ENCODE measurements at regions not wholly inside any gene's neighbourhood (a gene's known extent, or its start where the extent isn't known, plus 50 kb on each side); places are given as distances from the start of the nearest gene placed in this dataset.

DNA sequence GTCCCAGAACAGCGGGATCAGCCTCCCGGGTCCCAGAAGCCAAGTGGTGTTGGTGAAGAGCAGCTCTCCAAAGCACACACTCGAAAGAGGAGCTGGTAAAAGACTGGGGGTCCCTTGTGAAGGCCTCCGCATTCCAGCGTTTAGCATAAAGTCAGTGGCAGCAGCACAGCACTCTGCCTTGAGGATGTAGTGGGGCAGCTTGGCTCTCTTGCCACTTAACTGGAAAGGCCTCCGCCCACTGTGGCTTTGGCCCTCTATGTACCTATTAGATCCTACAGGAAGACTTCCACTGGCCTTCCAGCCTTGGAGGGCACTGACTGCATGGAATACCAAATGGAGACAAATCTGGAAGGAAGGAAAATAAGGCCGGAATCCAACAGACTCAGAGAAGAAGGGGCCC is 1455.3 kb downstream of the BRD1 start (continued):
- TF ChIP-seq, protein P1, sequence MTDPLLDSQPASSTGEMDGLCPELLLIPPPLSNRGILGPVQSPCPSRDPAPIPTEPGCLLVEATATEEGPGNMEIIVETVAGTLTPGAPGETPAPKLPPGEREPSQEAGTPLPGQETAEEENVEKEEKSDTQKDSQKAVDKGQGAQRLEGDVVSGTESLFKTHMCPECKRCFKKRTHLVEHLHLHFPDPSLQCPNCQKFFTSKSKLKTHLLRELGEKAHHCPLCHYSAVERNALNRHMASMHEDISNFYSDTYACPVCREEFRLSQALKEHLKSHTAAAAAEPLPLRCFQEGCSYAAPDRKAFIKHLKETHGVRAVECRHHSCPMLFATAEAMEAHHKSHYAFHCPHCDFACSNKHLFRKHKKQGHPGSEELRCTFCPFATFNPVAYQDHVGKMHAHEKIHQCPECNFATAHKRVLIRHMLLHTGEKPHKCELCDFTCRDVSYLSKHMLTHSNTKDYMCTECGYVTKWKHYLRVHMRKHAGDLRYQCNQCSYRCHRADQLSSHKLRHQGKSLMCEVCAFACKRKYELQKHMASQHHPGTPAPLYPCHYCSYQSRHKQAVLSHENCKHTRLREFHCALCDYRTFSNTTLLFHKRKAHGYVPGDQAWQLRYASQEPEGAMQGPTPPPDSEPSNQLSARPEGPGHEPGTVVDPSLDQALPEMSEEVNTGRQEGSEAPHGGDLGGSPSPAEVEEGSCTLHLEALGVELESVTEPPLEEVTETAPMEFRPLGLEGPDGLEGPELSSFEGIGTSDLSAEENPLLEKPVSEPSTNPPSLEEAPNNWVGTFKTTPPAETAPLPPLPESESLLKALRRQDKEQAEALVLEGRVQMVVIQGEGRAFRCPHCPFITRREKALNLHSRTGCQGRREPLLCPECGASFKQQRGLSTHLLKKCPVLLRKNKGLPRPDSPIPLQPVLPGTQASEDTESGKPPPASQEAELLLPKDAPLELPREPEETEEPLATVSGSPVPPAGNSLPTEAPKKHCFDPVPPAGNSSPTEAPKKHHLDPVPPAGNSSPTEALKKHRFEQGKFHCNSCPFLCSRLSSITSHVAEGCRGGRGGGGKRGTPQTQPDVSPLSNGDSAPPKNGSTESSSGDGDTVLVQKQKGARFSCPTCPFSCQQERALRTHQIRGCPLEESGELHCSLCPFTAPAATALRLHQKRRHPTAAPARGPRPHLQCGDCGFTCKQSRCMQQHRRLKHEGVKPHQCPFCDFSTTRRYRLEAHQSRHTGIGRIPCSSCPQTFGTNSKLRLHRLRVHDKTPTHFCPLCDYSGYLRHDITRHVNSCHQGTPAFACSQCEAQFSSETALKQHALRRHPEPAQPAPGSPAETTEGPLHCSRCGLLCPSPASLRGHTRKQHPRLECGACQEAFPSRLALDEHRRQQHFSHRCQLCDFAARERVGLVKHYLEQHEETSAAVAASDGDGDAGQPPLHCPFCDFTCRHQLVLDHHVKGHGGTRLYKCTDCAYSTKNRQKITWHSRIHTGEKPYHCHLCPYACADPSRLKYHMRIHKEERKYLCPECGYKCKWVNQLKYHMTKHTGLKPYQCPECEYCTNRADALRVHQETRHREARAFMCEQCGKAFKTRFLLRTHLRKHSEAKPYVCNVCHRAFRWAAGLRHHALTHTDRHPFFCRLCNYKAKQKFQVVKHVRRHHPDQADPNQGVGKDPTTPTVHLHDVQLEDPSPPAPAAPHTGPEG (CRISPR knock-in tag; IDR thresholded peaks at IDR 0.05), result no peak
- TF ChIP-seq TBL1XR1 (IDR thresholded peaks at IDR 0.05; ENCODE audit: borderline replicate concordance, low read length, partially characterized antibody) (no peak), ZNF605 (CRISPR knock-in tag; IDR thresholded peaks at IDR 0.05) (no peak), ZNF589 (CRISPR knock-in tag; conservative IDR thresholded peaks at IDR 0.05) (no peak), PTBP1 (IDR thresholded peaks at IDR 0.05; ENCODE audit: low read depth, low read length, poor library complexity, severe bottlenecking) (no peak), ZNF205 (CRISPR knock-in tag; IDR thresholded peaks at IDR 0.05) (no peak), ZNF547 (CRISPR knock-in tag; IDR thresholded peaks at IDR 0.05) (no peak), MIER2 (CRISPR knock-in tag; IDR thresholded peaks at IDR 0.05) (no peak), KLF9 (CRISPR knock-in tag; IDR thresholded peaks at IDR 0.05; ENCODE audit: low read depth) (no peak), REPIN1 (CRISPR knock-in tag; IDR thresholded peaks at IDR 0.05; ENCODE audit: borderline replicate concordance, low read depth) (no peak)
- TF ChIP-seq, protein P2, sequence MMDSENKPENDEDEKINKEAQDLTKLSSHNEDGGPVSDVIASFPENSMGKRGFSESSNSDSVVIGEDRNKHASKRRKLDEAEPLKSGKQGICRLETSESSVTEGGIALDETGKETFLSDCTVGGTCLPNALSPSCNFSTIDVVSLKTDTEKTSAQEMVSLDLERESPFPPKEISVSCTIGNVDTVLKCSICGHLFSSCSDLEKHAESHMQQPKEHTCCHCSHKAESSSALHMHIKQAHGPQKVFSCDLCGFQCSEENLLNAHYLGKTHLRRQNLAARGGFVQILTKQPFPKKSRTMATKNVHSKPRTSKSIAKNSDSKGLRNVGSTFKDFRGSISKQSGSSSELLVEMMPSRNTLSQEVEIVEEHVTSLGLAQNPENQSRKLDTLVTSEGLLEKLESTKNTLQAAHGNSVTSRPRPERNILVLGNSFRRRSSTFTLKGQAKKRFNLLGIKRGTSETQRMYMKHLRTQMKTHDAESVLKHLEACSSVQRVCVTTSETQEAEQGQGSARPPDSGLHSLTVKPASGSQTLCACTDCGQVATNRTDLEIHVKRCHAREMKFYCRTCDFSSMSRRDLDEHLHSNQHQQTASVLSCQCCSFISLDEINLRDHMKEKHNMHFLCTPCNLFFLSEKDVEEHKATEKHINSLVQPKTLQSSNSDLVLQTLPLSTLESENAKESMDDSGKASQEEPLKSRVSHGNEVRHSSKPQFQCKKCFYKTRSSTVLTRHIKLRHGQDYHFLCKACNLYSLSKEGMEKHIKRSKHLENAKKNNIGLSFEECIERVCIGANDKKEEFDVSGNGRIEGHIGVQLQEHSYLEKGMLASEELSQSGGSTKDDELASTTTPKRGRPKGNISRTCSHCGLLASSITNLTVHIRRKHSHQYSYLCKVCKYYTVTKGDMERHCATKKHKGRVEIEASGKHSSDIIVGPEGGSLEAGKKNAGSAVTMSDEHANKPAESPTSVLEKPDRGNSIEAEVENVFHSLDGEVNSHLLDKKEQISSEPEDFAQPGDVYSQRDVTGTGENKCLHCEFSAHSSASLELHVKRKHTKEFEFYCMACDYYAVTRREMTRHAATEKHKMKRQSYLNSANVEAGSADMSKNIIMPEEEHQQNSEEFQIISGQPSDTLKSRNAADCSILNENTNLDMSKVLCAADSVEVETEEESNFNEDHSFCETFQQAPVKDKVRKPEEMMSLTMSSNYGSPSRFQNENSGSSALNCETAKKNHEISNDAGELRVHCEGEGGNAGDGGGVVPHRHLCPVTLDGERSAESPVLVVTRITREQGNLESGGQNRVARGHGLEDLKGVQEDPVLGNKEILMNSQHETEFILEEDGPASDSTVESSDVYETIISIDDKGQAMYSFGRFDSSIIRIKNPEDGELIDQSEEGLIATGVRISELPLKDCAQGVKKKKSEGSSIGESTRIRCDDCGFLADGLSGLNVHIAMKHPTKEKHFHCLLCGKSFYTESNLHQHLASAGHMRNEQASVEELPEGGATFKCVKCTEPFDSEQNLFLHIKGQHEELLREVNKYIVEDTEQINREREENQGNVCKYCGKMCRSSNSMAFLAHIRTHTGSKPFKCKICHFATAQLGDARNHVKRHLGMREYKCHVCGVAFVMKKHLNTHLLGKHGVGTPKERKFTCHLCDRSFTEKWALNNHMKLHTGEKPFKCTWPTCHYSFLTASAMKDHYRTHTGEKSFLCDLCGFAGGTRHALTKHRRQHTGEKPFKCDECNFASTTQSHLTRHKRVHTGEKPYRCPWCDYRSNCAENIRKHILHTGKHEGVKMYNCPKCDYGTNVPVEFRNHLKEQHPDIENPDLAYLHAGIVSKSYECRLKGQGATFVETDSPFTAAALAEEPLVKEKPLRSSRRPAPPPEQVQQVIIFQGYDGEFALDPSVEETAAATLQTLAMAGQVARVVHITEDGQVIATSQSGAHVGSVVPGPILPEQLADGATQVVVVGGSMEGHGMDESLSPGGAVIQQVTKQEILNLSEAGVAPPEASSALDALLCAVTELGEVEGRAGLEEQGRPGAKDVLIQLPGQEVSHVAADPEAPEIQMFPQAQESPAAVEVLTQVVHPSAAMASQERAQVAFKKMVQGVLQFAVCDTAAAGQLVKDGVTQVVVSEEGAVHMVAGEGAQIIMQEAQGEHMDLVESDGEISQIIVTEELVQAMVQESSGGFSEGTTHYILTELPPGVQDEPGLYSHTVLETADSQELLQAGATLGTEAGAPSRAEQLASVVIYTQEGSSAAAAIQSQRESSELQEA (CRISPR knock-in tag; IDR thresholded peaks at IDR 0.05; ENCODE audit: not compliant biosample characterization), result no peak
- TF ChIP-seq, protein P3, sequence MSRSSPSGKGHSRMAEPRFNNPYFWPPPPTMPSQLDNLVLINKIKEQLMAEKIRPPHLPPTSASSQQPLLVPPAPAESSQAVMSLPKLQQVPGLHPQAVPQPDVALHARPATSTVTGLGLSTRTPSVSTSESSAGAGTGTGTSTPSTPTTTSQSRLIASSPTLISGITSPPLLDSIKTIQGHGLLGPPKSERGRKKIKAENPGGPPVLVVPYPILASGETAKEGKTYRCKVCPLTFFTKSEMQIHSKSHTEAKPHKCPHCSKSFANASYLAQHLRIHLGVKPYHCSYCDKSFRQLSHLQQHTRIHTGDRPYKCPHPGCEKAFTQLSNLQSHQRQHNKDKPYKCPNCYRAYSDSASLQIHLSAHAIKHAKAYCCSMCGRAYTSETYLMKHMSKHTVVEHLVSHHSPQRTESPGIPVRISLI (CRISPR knock-in tag; IDR thresholded peaks at IDR 0.05; ENCODE audit: borderline replicate concordance), result no peak
- TF ChIP-seq, protein P4, sequence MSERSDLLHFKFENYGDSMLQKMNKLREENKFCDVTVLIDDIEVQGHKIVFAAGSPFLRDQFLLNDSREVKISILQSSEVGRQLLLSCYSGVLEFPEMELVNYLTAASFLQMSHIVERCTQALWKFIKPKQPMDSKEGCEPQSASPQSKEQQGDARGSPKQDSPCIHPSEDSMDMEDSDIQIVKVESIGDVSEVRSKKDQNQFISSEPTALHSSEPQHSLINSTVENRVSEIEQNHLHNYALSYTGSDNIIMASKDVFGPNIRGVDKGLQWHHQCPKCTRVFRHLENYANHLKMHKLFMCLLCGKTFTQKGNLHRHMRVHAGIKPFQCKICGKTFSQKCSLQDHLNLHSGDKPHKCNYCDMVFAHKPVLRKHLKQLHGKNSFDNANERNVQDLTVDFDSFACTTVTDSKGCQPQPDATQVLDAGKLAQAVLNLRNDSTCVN (CRISPR knock-in tag; IDR thresholded peaks at IDR 0.05; ENCODE audit: borderline replicate concordance), result no peak

Data from HepG2 (cell line).